GM10248 (cell line): ENCODE measurements at regions not wholly inside any gene's neighbourhood (a gene's known extent, or its start where the extent isn't known, plus 50 kb on each side); places are given as distances from the start of the nearest gene placed in this dataset.

ENCODE experiments used
- CTCF ChIA-PET: fragments of 300-600 bp; sonication (Branson Sonifier 250); formaldehyde crosslinking; extraction: SDS; loops from one replicate; lab custom pipeline; 2021; ENCODE audit warnings: antibody characterized with exemption; lab: Yijun Ruan, JAX
- POLR2A ChIA-PET: fragments of 350-650 bp; sonication (Branson Sonifier 250); formaldehyde crosslinking; extraction: SDS; loops from one replicate; lab custom pipeline; 2020; ENCODE audit warnings: antibody characterized with exemption; lab: Yijun Ruan, JAX
- DNase-seq: peaks from one replicate; pipeline ENCODE4 v3.0.0; 2012; ENCODE audit errors: extremely low spot score
- TF ChIP-seq, protein P1 (sequence below): IDR thresholded peaks from 2 replicates; pipeline ENCODE4 v1.5.1; 2012; ENCODE audit warnings: mild to moderate bottlenecking, low read depth; ENCODE audit errors: extremely low read depth, missing control alignments, control extremely low read depth

DNA sequence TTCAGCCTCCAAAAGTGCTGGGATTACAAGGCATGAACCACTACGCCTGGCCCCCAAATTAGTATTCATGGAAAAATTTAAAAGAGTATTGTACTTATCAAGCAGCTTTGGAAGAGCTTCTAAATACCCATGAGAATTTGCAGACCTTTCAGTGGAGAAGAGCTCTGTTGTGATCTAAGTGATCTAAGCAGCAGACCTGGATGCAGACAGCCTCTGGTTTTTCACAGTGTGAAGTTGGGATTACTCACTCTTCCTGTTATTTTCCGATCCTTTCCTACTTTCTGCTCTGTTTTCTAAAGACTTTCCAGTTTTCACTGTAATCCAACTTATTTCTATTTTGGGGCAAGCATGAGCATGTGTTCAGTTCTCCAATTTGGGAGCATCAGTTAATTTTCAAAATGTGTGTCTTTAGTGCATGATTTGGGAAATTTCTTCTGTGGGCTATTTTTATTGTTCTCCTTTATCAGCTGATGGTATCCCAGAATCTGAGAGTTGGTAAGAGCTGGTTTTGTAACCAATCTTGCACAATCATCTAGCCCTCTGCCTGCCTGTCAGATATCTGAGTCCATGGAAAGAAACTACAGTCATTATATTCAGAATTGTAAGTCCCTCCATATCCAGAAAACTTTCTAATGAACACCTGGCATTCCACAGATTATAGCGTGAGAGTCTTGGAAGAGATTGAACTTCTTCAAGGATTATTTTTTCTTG, 207.7 kb upstream of the DTNBP1 start:
- no peak for DNase-seq
- POLR2A ChIA-PET: no interaction called here

DNA sequence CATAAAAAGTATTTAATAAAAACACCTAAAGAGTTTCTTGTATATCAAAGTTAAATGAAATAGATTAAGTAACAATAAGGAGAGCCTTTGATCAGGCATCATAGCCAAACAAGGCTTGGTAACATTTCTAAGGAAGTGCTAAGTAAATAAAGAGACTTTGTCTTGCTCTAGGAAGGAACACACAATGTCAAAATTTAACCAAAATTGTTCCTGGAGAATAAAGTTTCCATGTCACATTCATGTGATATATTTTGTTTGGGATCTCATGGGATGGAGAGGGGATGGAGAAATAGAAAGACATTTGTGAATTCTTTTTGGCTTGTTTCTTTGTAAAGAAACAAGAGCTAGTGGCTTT, 201.9 kb upstream of the DTNBP1 start:
- TF ChIP-seq, protein P1, sequence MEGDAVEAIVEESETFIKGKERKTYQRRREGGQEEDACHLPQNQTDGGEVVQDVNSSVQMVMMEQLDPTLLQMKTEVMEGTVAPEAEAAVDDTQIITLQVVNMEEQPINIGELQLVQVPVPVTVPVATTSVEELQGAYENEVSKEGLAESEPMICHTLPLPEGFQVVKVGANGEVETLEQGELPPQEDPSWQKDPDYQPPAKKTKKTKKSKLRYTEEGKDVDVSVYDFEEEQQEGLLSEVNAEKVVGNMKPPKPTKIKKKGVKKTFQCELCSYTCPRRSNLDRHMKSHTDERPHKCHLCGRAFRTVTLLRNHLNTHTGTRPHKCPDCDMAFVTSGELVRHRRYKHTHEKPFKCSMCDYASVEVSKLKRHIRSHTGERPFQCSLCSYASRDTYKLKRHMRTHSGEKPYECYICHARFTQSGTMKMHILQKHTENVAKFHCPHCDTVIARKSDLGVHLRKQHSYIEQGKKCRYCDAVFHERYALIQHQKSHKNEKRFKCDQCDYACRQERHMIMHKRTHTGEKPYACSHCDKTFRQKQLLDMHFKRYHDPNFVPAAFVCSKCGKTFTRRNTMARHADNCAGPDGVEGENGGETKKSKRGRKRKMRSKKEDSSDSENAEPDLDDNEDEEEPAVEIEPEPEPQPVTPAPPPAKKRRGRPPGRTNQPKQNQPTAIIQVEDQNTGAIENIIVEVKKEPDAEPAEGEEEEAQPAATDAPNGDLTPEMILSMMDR: no peak
- POLR2A ChIA-PET: no interaction called here
- DNase-seq: no peak
- CTCF ChIA-PET: interaction anchor here (1.3 to 1.9 kb wide), 6 partner anchors 10 to 94 kb away, joined by 4 to 5 read pairs (median 4); no protein-coding TSS in a partner anchor

More for the DNA sequence above, 207.7 kb upstream of the DTNBP1 start:
- TF ChIP-seq, protein P1: no peak
- CTCF ChIA-PET: interaction anchor here (1.1 to 1.5 kb wide), 2 partner anchors 8 to 10 kb away, joined by 4 read pairs; no protein-coding TSS in a partner anchor

DNA sequence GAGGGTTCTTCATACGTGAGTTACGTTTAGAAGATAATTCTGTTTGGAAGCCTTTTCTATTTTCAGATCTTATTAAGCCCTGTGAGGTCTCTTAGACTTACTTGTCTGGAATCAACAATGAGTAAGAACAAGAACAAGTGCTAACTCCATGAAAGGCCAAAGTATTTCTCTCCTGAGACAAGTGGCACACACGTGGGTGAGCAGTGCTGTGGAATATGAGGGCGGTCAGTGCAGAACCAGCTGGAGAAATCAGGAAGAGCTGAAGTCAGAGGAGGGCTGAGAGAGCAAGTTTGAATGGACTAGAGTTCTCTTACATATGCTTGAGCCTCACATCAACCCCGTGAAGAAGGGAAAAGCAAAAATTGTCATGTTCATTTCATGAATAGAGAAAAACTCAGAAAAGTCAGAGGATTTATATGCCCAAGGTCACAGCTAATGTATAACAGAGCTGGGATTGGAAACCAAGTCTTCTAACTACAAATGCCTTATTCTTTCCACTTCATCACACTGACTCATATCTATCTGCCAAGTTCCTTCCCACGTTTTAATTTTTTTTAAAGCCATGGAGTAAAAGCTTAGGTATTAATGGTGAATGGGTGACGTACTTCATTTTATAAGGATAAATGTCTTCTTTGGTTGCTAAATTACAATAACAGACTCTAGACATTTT, 201.3 kb upstream of the DTNBP1 start:
- POLR2A ChIA-PET: no interaction called here

DNA sequence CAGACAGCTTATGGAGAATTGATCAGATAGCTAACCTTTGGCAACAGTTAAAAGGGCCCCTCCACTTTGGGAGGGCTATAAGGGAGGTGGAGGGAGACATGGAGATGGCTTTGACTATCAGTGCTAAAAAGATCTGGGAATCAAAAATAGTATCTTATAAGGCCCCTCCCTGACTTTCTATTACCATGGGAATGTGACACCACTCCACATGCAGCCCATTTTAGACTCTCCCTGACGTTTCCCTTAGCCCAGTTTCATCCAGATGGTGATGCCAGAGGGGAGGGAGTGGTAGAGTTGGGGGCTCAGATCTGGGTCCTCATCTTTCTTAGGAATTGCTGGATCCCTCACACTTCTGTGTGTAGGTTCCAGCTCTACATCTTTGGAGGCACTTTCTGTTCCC, 200.0 kb upstream of the DTNBP1 start:
- POLR2A ChIA-PET: no interaction called here
- CTCF ChIA-PET: interaction anchor here (1.4 kb wide), 2 partner anchors 12 to 46 kb away, joined by 4 read pairs; no protein-coding TSS in a partner anchor
- TF ChIP-seq, protein P1: no peak
- no peak for DNase-seq

More for the DNA sequence above, 201.3 kb upstream of the DTNBP1 start:
- DNase-seq: no peak
- CTCF ChIA-PET: interaction anchor here (1.3 to 1.9 kb wide), 8 partner anchors 10 to 93 kb away, joined by 4 to 5 read pairs (median 4); no protein-coding TSS in a partner anchor
- TF ChIP-seq, protein P1: no peak

DNA sequence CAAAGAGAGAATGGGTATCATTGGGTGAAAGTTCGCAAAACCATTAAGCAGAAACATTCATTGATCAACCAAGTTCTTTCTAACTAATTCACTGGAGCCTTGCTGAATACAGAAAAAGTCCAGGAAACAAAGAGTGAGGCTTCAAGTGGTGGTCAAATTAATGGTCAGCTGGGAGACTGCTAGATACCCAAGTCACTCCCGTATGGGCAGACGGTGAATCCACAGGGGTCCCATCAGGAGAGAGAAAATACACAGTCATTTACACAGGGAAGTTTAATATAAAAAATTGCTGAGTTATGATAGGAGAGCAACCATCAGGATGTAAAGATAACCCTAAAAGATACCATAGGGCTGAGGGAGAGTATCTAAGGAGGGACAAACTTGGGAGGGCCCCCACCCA, 198.7 kb upstream of the DTNBP1 start:
- DNase-seq: no peak
- TF ChIP-seq, protein P1: no peak
- CTCF ChIA-PET: interaction anchor here (1.5 to 2.0 kb wide), 2 partner anchors 10 to 29 kb away, joined by 3 to 7 read pairs; no protein-coding TSS in a partner anchor
- POLR2A ChIA-PET: no interaction called here
